BLaER1 treated with 17β-estradiol and CSF1 and Interleukin-3, amounts not matched to agents 10 nM and 100 nM (cell line): ENCODE measurements at regions not wholly inside any gene's neighbourhood (a gene's known extent, or its start where the extent isn't known, plus 50 kb on each side); places are given as distances from the start of the nearest gene placed in this dataset.
A peak's percentile ranks its signal among the peaks of the same experiment; 100 is the strongest.
"Not testable (repeated sequence)": the region's sequence is repeated elsewhere in the genome, so short reads cannot be mapped to it uniquely, and the experiment has no call there.

Experiments
- H3K27ac ChIP-seq, 11 experiments: shearing (Covaris generic); formaldehyde crosslinking; 2 replicates each; pipeline ENCODE4 v1.8.1; 2022
- H3K27me3 ChIP-seq, 11 experiments: shearing (Covaris generic); formaldehyde crosslinking; 2 replicates each; pipeline ENCODE4 v1.8.1; 2022
- H3K36me3 ChIP-seq, 11 experiments: shearing (Covaris generic); formaldehyde crosslinking; 2 replicates each; pipeline ENCODE4 v1.8.1; 2022
- H3K4me1 ChIP-seq, 10 experiments: shearing (Covaris generic); formaldehyde crosslinking; 2 replicates each; pipeline ENCODE4 v1.8.1; 2022
- H3K4me2 ChIP-seq, 11 experiments: shearing (Covaris generic); formaldehyde crosslinking; 2 replicates each; pipeline ENCODE4 v1.8.1; 2022
- H3K4me3 ChIP-seq, 10 experiments: shearing (Covaris generic); formaldehyde crosslinking; 2 replicates each; pipeline ENCODE4 v1.8.1; 2022
- H3K9ac ChIP-seq, 11 experiments: shearing (Covaris generic); formaldehyde crosslinking; 2 replicates each; pipeline ENCODE4 v1.8.1; 2022
- H3K9me3 ChIP-seq, 11 experiments: shearing (Covaris generic); formaldehyde crosslinking; replicated peaks in 1 of 11; 2 replicates each; pipeline ENCODE4 v1.8.1; 2022
- H4K20me1 ChIP-seq, 11 experiments: shearing (Covaris generic); formaldehyde crosslinking; 2 replicates each; pipeline ENCODE4 v1.8.1; 2022
- Cebpa-rat ChIP-seq, 11 experiments: shearing (Covaris generic); IDR thresholded peaks; 2 replicates each; pipeline ENCODE4 v1.8.1; 2022

DNA sequence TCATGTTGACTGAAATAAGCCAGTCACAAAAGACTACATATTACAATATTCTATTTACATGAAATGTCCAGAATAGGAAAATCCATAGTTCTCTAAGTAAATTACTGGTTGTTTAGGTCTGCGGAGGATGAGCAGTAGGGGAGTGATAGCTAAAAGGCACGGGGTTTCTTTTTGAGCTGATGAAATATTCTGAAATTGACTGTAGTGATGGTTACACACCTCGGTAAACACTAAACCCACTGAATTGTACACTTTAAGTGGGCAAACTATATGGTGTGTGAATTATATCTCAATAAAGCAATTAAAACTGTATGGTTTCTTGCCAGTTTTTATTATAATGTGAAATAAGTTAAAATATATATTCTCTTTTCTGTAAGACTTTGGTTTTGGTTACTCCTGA lies 77.7 kb upstream of the TMED7 start:
- Histone ChIP-seq H3K9me3 (no peaks in the 10 kb centered on the region), H3K4me1 (no peaks in the 10 kb centered on the region), H3K4me3 (no peak overlapping the region), H3K36me3 (no peaks in the 10 kb centered on the region), H3K27me3 (no peaks in the 10 kb centered on the region), H3K9ac (no peak overlapping the region), H4K20me1 (no peaks in the 10 kb centered on the region), H3K4me2 (no peak overlapping the region), H3K27ac (no peak overlapping the region)
- TF ChIP-seq Cebpa-rat (IDR thresholded peaks at IDR 0.05), result no peak

DNA sequence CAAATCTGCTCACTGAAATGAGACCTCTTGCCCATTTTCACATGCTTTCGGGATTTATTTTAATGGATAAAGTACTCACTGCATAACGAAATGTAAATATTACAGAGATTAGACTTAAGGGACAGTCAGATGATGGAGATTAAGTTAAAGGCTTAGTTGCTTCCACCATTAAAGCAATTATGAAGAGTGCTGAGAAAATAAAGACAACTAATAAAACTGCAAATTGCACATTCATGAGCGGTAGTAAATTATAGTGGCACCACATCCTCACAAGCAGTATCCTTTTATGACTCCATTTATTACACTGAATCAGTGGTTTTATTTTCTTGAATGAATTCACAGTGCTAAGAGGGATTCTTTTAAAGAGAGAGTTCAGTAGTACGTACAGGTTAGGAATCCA lies 76.2 kb upstream of the TMED7 start:
- Histone ChIP-seq H3K27me3 (no peaks in the 10 kb centered on the region), H3K4me1 (no peaks in the 10 kb centered on the region), H3K27ac (no peak overlapping the region), H3K4me2 (no peak overlapping the region), H3K4me3 (no peak overlapping the region), H3K9me3 (no peaks in the 10 kb centered on the region), H4K20me1 (no peaks in the 10 kb centered on the region), H3K36me3 (no peaks in the 10 kb centered on the region), H3K9ac (no peak overlapping the region)
- TF ChIP-seq Cebpa-rat (IDR thresholded peaks at IDR 0.05), result no peak

DNA sequence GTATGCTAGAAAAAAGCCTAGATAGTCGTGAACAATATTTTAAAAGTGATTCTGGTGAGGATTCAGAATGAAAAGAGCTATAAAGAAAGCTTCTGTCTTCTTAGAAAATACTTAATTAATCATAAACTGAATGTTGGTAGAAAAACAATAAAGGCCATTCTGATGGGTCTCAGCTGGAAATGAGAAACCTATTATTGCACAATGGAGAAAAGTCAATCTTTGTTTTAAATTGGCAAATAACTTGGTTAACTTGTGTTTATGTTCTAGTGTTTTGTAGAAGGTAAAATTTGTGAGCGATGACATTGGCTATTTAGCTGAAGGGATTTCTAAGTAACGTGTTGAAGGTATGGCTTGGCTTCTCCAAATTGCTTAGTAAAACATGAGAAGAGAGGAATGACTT lies 74.1 kb upstream of the TMED7 start:
- Histone ChIP-seq H3K4me1 (no peaks in the 10 kb centered on the region), H3K4me3 (no peak overlapping the region), H3K9me3 (no peaks in the 10 kb centered on the region), H4K20me1 (no peaks in the 10 kb centered on the region), H3K27ac (no peak overlapping the region), H3K27me3 (no peaks in the 10 kb centered on the region), H3K9ac (no peak overlapping the region), H3K36me3 (no peaks in the 10 kb centered on the region), H3K4me2 (no peak overlapping the region)
- peak in 1 of 11 experiments; percentile 43; a peak in 1 of 22 replicates for TF ChIP-seq Cebpa-rat (IDR thresholded peaks at IDR 0.05)

DNA sequence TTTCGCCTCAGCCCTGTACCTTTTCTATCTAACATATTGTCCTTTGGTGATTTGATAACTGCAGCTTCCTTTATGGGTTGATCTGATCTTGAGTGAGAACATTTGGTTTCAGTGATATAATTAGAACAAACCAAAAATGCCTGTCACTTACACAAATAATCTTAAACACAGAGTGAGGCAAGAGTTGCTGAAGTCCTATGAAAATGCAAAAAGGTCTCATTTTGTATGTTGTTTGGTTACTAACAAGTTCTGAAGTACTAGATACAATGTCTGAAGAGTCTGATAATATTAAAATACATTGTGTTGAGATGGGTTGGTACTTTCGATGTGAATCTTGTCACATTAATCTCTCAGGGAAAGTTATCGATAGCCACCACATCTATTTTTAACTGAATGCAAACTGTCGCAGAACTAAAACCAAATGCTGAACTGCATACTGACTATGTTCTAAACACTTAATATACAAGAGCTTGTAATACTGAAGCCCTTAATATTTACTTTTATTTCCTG lies 70.4 kb upstream of the TMED7 start:
- Histone ChIP-seq H3K27me3 (no peaks in the 10 kb centered on the region), H3K4me3 (no peak overlapping the region), H3K9ac (no peak overlapping the region), H3K27ac (no peak overlapping the region), H3K36me3 (no peaks in the 10 kb centered on the region), H3K4me1 (no peaks in the 10 kb centered on the region), H3K9me3 (no peaks in the 10 kb centered on the region), H3K4me2 (no peak overlapping the region), H4K20me1 (no peaks in the 10 kb centered on the region)
- TF ChIP-seq Cebpa-rat (IDR thresholded peaks at IDR 0.05), result no peak

DNA sequence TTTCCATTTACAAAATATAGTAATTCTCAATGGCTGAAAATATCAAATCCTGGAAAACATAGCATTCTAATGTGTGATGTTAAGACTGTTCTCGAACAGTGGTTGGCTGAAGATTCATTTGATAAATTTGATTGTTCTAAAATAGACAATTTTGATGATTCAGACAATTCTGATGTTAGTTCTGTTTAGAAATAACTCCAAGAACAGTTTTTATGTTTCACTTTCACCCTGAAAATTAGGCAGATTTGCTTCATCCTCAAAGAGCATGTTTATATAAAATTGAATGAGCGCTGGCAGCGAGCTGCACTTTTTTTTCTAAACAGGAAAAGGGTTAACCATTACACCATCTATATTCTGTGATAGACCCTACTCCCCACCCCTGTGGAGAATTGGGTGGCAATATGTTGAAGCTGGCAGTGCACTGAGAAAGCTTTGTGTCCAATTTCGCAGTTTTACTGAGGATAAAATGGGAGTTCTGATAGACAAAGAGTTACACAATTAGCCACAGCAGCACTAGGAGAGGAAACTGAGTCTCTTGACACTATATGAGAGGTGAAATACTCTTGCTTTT lies 69.6 kb upstream of the TMED7 start:
- Histone ChIP-seq H3K36me3 (no peaks in the 10 kb centered on the region), H3K4me2 (no peak overlapping the region), H3K9ac (no peak overlapping the region), H3K9me3 (peaks cover 0 to 2% (median 0%) of the 10 kb centered on the region in 11 experiments; a peak in 1 of 22 replicates), H3K4me3 (no peak overlapping the region), H4K20me1 (no peaks in the 10 kb centered on the region), H3K4me1 (no peaks in the 10 kb centered on the region), H3K27me3 (no peaks in the 10 kb centered on the region), H3K27ac (no peak overlapping the region)
- TF ChIP-seq Cebpa-rat (IDR thresholded peaks at IDR 0.05), result no peak

DNA sequence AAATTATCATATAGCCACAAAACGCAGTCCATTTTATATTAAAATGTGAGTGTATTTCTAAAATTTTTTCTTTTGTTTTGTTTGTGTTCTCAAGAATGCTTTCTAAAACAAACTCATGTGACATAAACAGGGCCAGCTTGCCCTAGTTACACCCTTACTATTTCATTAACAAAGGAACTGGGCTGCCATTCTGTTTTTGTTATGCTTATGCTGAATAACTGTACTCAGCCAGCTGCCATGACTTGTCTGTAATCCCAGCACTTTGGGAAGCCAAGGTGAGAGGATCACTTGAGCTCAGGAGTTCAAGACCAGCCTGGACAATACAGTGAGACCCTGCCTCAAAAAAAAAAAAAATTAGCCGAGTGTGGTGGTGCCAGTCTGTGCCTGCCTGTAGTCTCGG lies 66.0 kb upstream of the TMED7 start:
- H3K4me2 ChIP-seq, H4K20me1 ChIP-seq, H3K27me3 ChIP-seq, H3K4me1 ChIP-seq, H3K4me3 ChIP-seq, H3K27ac ChIP-seq, H3K9ac ChIP-seq, H3K36me3 ChIP-seq: not testable (repeated sequence)
- peaks cover 0 to 26% (median 0%) of the 10 kb centered on the region in 11 experiments; a peak in 6 of 22 replicates for H3K9me3 ChIP-seq

DNA sequence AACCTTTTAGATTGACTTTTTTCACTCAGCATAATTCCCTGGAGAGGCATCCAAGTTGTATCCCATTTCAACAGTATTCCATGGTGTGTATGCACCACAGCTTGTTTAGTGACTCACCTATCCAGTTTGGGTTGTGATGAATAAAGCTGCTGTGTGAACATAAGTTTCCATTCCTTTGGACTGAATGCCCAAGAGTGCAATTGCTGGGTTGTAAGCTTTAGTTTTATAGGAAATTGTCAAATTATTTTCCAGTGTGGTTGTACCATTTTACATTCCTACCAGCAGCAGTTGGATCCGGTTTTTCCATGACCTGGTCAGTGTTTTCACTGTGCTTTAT lies 60.9 kb upstream of the TMED7 start:
- H3K27ac ChIP-seq, result no peak overlapping the region

DNA sequence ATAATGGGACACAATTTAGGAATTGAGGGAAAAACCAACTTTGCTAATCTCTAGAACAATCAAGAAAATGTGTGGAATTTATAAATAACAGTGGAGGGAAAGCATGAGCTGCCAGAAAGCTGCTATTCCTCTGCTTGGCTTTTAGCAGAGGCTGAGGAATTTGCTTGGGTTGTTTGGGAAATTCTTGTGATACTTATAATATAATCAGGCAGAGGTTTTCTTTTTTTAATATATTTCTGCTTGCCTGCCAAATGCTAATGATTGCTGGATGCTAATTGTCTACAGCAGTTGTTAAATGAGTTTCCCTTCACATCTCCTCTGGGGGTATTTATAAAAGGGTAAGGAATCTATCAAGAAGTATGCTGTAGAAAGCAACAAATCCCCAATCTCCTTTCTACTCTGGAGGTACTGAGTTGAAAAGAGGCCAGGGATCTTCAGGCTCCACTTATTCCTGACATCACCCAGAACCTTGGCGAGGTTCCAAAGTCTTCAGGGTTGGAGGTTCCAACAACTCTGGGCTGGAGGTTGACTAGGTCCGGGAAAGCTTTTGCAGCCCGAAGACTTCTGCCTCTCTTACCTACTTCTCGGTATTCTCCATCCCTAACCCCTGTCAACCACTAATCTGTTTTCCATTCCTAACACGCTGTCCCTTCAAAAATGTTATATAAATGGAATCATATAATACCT lies 60.4 kb upstream of the TMED7 start:
- H3K4me3 ChIP-seq, result no peak overlapping the region
- no peak for TF ChIP-seq Cebpa-rat (IDR thresholded peaks at IDR 0.05)
- H3K9ac ChIP-seq, result no peak overlapping the region
- H3K27me3 ChIP-seq, result no peaks in the 10 kb centered on the region
- H3K36me3 ChIP-seq, result no peaks in the 10 kb centered on the region
- no peaks in the 10 kb centered on the region for H4K20me1 ChIP-seq
- peaks cover 0 to 4% (median 0%) of the 10 kb centered on the region in 10 experiments; a peak in 2 of 20 replicates for H3K4me1 ChIP-seq
- H3K4me2 ChIP-seq, result no peak overlapping the region
- H3K27ac ChIP-seq, result no peak overlapping the region
- H3K9me3 ChIP-seq, result peaks cover 0 to 26% (median 0%) of the 10 kb centered on the region in 11 experiments; a peak in 6 of 22 replicates

More for the DNA sequence above, 60.9 kb upstream of the TMED7 start:
- Histone ChIP-seq H3K36me3 (no peaks in the 10 kb centered on the region), H3K9ac (no peak overlapping the region), H4K20me1 (no peaks in the 10 kb centered on the region), H3K9me3 (peaks cover 0 to 26% (median 0%) of the 10 kb centered on the region in 11 experiments; a peak in 6 of 22 replicates), H3K4me1 (peaks cover 0 to 4% (median 0%) of the 10 kb centered on the region in 10 experiments; a peak in 2 of 20 replicates), H3K4me3 (no peak overlapping the region), H3K4me2 (no peak overlapping the region), H3K27me3 (no peaks in the 10 kb centered on the region)
- no peak for TF ChIP-seq Cebpa-rat (IDR thresholded peaks at IDR 0.05)

DNA sequence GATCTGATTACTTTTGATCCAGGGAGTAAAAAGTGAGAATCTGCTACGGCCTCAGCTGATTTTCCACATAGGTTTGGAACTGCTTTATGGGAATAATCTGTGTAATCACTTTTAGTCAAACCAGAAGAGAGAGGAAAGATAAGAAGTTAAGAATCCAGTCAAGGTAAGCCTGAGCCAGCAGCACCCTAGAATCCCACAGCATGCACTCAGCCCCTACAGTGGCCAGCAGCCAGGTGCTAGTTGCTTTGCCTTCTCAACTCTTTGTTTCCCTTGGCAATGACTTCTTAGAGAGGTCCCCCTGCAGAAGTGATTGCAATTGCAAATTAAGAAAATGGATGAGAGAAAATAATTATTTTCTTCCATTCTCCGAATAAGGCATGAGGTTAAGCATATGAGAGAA lies 59.7 kb upstream of the TMED7 start:
- Histone ChIP-seq H3K9me3 (peaks cover 0 to 26% (median 0%) of the 10 kb centered on the region in 11 experiments; a peak in 6 of 22 replicates), H3K4me1 (peaks cover 0 to 4% (median 0%) of the 10 kb centered on the region in 10 experiments; a peak in 2 of 20 replicates), H4K20me1 (no peaks in the 10 kb centered on the region), H3K4me2 (no peak overlapping the region), H3K27me3 (no peaks in the 10 kb centered on the region), H3K27ac (no peak overlapping the region), H3K4me3 (no peak overlapping the region), H3K36me3 (no peaks in the 10 kb centered on the region), H3K9ac (no peak overlapping the region)
- no peak for TF ChIP-seq Cebpa-rat (IDR thresholded peaks at IDR 0.05)
